Sciatic nerve (tissue), 2 donors: ENCODE measurements at regions not wholly inside any gene's neighbourhood (a gene's known extent, or its start where the extent isn't known, plus 50 kb on each side); places are given as distances from the start of the nearest gene placed in this dataset.

ENCODE experiments used
- ATAC-seq: fragments of 200-7000 bp; cut with Tn5 transposase; one replicate; pipeline ENCODE4 v1.9.1; 2020; ENCODE audit warnings: mild to moderate bottlenecking, moderate library complexity
- DNase-seq: peaks from one replicate; pipeline ENCODE4 v3.0.0-alpha.2; 2020; ENCODE audit warnings: low spot score
- intact Hi-C: fragments of 100-400 bp; cut with DNase I; formaldehyde crosslinking; loops from one replicate; pipeline ENCODE4 v1.14.2; 2022
- donor health status: DM: no; HTN: no; CAD: no.
- donor health status: DM: no; HTN: no; CAD: no.

DNA sequence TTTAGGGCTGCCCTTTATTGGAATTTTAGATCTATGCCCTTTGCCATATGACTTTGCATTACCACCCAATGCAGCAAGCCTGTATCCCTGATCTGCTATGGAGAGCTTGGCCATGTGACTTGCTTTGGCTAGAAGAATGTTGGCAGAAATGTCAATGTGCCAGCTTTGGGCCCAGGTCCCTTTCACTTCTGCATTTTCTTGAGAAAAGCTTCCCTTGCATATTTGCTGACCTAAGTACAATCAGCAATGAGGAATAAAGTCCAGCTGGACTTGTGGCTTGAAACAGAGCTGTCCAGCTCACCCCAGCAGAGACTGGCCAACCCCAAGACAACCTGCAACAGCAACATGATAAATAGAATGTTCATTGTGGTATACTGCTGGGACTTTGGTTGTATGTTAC, 135.9 kb downstream of the PAH start:
- intact Hi-C loops = no loop called here
- DNase-seq (no peak), ATAC-seq (peak; percentile 77)

- no peak for DNase-seq
- intact Hi-C loops = no loop called here
Observed at GRCh38 chr12:102776041-102776440, 141.0 kb downstream of the PAH start.

DNA sequence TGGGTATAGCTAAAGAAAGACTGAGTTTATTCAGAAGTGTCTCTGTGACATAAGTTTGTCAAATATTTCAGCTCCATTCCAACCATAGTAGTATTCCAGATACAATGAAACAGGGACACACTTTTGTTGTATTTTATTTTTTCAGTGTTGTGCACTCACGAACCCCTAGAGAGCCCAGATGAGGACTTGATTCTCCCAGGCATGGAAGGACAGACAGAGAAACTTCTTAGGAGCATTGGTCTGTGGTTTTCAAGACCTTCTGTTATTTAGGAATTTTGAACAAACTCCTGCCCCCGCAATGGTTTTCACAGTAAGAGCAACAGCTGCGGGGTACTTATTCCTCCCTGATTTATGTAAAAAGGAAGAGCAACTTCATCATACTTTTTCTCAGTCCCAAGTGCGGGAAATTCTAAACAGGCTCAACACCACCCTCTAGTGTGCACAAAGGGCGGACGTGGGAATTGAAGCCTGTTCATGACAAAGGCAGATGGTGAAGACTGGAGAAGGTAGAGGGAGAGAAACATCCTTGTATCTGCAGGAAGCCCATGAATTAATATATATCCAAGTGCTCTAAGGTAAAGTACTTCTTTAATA, 147.6 kb downstream of the PAH start:
- ATAC-seq = peak; percentile 86
- peak; percentile 78 for DNase-seq
- intact Hi-C loops = no loop called here

More at GRCh38 chr12:102776041-102776440, 141.0 kb downstream of the PAH start:
- no peak for ATAC-seq

GRCh38 chr12:102766961-102767360, 150.1 kb downstream of the PAH start:
- no peak for DNase-seq
- ATAC-seq = no peak
- intact Hi-C loops = no loop called here

GRCh38 chr12:102765736-102766135, 151.3 kb downstream of the PAH start:
- peak; percentile 20 for ATAC-seq

DNA sequence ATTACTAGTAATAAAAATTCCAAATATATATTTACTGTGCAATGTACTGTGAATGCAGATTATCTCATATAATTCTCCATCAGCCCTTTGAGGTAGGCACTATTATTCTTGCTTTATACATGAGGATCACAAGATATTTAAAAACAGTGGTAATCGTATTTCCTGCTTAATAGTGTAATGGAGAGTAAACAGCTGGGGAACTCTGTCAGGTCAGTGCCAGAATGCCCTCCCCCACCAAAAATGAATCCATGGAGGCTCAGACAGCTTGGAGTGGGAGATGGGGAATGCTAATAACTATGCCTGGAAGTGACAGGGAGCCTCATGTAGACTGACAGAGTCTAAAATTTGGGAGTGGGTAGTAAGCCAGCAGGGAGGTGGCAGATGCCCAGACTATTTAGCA, 153.6 kb downstream of the PAH start:
- intact Hi-C loops = no loop called here
- no peak for ATAC-seq

More at GRCh38 chr12:102765736-102766135, 151.3 kb downstream of the PAH start:
- intact Hi-C loops = no loop called here
- no peak for DNase-seq

GRCh38 chr12:102763061-102763460, 154.0 kb downstream of the PAH start:
- no peak for ATAC-seq

More for the DNA sequence above, 153.6 kb downstream of the PAH start:
- DNase-seq = no peak

GRCh38 chr12:102760322-102760721, 156.7 kb downstream of the PAH start:
- intact Hi-C loops = no loop called here
- ATAC-seq = no peak
- DNase-seq = no peak

More at GRCh38 chr12:102763061-102763460, 154.0 kb downstream of the PAH start:
- intact Hi-C loops = no loop called here
- no peak for DNase-seq

GRCh38 chr12:102759466-102759865, 157.6 kb downstream of the PAH start:
- ATAC-seq (no peak), DNase-seq (no peak)
- intact Hi-C loops = no loop called here

DNA sequence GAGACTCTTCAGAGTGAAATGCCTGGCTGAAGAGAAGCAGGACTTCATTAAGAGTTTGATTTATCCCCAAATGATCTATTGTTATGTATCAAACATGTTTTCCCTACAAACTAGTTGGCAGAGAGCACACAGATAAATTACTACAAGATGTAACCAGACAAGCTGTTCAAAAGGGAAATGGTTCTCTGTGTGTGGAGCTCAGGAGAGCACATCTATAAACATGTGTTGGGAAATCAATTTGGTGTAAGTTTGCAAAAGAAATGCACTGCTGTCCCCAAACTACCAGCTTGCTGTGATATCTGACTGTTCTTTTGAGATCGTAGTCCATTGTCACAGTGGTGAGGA, 159.2 kb downstream of the PAH start:
- ATAC-seq = peak; percentile 61
- intact Hi-C loops = no loop called here

GRCh38 chr12:102757154-102757881, 159.7 kb downstream of the PAH start:
- ATAC-seq (peak; percentile 46), DNase-seq (peak; percentile 80)
- intact Hi-C loops = no loop called here

More for the DNA sequence above, 159.2 kb downstream of the PAH start:
- DNase-seq = no peak

DNA sequence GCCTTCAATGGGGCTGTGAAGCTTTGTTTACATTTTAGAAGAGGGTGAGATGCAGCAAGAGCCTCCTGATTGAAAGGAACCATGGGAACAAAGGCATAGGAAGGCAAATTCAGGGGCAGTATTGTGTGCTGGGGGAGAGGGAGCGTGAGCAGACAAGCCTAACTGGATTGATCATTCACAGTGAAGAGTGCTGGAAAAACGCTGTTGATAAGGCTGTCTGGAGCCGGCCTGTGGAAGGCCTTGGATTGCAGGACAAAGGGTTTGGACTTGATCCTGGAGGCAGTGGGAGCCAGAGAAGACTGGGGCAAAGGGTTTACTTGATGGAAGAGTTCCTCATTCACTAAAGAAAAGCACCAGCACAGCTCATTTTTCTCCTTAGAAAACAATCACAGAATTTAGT, 160.5 kb downstream of the PAH start:
- DNase-seq (no peak), ATAC-seq (peak; percentile 63)
- intact Hi-C loops = no loop called here

- ATAC-seq (peak; percentile 26), DNase-seq (no peak)
- intact Hi-C loops = no loop called here
Observed at GRCh38 chr12:102755266-102755665, 161.8 kb downstream of the PAH start.

DNA sequence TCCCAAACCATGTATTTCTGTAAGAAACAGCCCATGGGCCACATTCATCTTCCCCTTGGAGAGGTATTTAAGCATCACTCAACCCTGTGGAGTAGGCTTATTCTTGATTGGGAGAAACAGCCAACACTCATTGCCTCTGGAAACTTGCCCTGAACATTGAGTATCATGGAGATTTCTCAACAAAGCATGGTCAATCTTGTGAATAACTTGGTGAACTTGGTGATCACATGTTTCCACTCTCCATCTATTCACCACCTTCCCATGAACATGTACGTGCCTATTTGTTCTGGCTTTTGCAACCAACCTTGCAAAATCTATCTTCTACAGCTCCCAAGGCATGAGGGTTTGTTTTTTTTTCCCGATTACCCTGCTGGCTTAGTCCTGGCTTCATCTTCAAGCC, 163.2 kb downstream of the PAH start:
- DNase-seq (no peak), ATAC-seq (peak; percentile 82)
- intact Hi-C loops = no loop called here

- DNase-seq (no peak), ATAC-seq (no peak)
- intact Hi-C loops = no loop called here
Observed at GRCh38 chr12:102748704-102749103, 168.3 kb downstream of the PAH start.

- intact Hi-C loops = no loop called here
- DNase-seq = no peak
- no peak for ATAC-seq
Observed at GRCh38 chr12:102746963-102747362, 170.1 kb downstream of the PAH start.

DNA sequence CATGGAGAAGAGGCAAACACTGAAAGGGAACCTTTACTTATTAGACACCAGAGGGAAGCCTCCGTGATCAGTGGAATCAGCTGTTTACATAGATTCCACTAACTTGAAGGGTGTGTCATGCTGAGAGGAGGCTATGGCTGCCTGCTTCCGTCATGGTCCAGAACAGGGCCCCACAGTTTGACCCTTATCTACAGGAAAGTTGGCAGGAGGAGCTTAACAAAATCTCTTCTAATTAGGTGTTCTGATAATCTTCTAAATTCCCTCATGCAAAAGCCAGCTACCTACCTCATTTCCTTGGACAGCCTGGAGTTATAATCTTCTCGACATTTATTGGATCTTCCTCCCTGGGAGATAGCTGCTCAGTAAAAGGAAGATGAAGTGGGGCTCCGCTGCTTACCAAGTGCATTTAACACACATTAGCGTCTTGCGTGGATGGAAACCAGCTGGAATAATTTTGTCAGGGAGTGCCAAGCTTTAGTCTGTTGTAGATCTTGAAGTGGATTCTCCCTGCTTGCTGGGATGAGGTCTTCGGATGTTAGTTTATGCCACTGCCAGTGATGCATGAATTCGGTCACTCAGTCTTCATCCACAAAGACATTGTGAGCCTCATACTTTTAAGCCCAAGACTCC, 171.0 kb downstream of the PAH start:
- ATAC-seq = no peak
- no peak for DNase-seq
- intact Hi-C loops = no loop called here

DNA sequence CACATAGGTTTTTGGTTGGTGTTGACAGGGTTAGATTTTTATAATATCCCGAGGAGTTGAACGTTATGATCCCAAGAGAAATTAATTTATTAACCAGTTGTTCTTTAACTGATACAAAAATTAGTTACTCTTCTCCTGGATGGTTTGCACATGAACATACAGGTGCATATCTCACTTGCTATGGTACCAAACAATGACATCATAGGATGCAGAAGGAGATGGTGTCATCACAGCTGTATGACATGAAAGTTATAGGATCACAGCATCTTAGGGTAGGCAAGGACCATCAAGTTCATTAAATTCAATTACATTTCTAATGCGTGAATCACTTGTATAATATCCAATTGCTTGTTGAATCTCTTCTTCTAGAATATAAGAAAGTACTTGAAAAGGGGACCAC, 175.8 kb downstream of the PAH start:
- DNase-seq = no peak
- intact Hi-C loops = no loop called here
- no peak for ATAC-seq

- ATAC-seq = peak; percentile 82
- intact Hi-C loops = no loop called here
Observed at GRCh38 chr12:102740141-102740955, 176.7 kb downstream of the PAH start.

DNA sequence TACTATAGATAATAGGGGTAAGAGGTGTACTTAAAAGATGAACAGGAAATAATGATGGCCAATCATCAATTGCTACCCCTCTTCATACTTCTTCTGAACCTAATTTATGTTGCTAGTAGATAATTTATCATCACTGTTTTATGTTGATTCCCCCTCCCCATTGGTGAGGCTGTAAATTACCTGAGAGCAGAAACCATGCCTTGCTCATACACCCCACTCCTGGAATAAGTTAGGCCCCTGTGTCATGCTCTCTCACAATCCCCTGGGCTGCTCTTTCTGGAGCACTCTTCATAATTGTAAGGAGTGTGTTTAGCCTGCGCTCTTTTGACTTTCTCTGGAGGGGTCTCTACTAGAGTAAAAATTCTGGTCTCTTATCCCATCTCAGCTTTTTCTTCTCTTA, 180.7 kb downstream of the PAH start:
- intact Hi-C loops = no loop called here
- DNase-seq = no peak

More at GRCh38 chr12:102740141-102740955, 176.7 kb downstream of the PAH start:
- no peak for DNase-seq

More for the DNA sequence above, 180.7 kb downstream of the PAH start:
- ATAC-seq = no peak
